ENCODE measurements at regions not wholly inside any gene's neighbourhood (a gene's known extent, or its start where the extent isn't known, plus 50 kb on each side); places are given as distances from the start of the nearest gene placed in this dataset.

- Histone ChIP-seq H3F3A (ENCODE audit: control insufficient read depth, insufficient read depth) (no peaks in the 10 kb centered on the region), H4K20me1 (ENCODE audit: control insufficient read depth, insufficient read depth, low read depth, low read length) (no peaks in the 10 kb centered on the region), H3K36me3 (ENCODE audit: control insufficient read depth, low read length) (no peaks in the 10 kb centered on the region), H3K9me2 (replicated peaks; ENCODE audit: control insufficient read depth, low read length) (no peaks in the 10 kb centered on the region), H3K27me3 (ENCODE audit: control insufficient read depth, low read length) (peaks cover 32% of the 10 kb centered on the region), H3K9me3 (ENCODE audit: control insufficient read depth, insufficient read depth, low read length) (no peaks in the 10 kb centered on the region), H3K79me2 (ENCODE audit: control insufficient read depth, low read length) (no peaks in the 10 kb centered on the region), H3K4me1 (ENCODE audit: control insufficient read depth, low read length) (no peaks in the 10 kb centered on the region), H3K27ac (ENCODE audit: low read depth, low read length) (no peak overlapping the region), H3K4me2 (ENCODE audit: low read length) (no peak overlapping the region), H3K4me3 (ENCODE audit: low read length) (no peak overlapping the region)
- TF ChIP-seq EZH2phosphoT487 (IDR thresholded peaks at IDR 0.05; ENCODE audit: borderline replicate concordance, low read length) = no peak
- TF ChIP-seq, protein P1, sequence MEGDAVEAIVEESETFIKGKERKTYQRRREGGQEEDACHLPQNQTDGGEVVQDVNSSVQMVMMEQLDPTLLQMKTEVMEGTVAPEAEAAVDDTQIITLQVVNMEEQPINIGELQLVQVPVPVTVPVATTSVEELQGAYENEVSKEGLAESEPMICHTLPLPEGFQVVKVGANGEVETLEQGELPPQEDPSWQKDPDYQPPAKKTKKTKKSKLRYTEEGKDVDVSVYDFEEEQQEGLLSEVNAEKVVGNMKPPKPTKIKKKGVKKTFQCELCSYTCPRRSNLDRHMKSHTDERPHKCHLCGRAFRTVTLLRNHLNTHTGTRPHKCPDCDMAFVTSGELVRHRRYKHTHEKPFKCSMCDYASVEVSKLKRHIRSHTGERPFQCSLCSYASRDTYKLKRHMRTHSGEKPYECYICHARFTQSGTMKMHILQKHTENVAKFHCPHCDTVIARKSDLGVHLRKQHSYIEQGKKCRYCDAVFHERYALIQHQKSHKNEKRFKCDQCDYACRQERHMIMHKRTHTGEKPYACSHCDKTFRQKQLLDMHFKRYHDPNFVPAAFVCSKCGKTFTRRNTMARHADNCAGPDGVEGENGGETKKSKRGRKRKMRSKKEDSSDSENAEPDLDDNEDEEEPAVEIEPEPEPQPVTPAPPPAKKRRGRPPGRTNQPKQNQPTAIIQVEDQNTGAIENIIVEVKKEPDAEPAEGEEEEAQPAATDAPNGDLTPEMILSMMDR (IDR thresholded peaks at IDR 0.05; ENCODE audit: low read depth, low read length, poor library complexity, severe bottlenecking) = no peak
These were observed 180.3 kb downstream of the C9orf50 start for GRCh38 chr9:129440435-129441186.

DNA sequence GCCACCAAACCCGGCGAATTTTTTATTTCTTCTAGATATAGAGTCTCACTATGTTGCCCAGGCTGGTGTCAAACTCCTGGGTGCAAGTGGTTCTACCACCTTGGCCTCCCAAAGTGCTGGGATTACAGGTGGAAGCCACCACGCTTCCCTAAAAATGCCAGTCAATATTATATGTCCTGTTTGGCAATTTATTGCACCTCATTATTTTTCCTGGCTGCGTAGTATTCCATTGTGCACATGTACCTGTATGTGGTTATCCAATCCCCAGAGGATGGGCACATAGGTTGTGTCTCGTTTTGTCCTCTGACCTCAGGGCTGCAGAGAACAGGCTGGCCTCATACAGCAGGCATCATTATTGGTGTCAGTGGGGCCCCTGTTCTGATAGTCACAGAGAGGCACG lies 181.7 kb downstream of the C9orf50 start:
- no peak for TF ChIP-seq EZH2phosphoT487 (IDR thresholded peaks at IDR 0.05; ENCODE audit: borderline replicate concordance, low read length)
- TF ChIP-seq, protein P1 (IDR thresholded peaks at IDR 0.05; ENCODE audit: low read depth, low read length, poor library complexity, severe bottlenecking) = no peak

DNA sequence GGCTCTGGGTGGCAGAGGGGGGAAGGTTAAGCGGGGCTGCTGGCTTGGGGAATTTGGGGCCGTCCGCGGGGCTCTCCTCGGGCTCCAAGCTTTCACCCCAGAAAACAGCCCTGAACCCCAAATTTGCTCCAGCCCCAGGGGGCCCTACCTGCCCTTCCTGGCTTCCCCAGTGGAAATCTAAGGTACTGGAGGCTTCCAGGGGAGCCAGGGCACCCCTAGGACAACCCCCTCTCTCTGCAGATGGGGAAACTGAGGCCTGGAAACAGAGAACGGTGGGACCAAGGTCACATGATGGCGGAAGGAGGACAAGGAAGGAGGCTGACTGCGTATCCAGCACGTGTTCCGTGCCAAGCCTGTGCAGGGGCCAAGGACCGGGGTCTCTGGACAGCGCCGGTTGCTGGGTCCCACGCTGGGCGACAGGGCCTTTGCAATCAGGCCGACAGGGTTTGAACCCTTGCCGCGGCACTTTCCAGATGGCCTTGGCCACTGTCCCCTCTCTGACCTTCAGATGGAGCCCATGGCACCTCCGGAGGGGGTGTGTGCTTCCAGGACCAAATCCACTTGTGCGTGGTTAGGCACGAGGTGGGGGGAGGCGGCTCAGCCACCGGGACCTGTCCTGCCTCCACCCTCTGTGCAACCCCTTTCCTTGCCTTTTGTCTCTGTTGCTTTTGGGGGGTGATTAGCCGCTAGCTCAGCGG lies 183.1 kb downstream of the C9orf50 start:
- H3K4me1 ChIP-seq (ENCODE audit: control insufficient read depth, low read length) = no peaks in the 10 kb centered on the region
- no peak for TF ChIP-seq EZH2phosphoT487 (IDR thresholded peaks at IDR 0.05; ENCODE audit: borderline replicate concordance, low read length)
- TF ChIP-seq, protein P1 (IDR thresholded peaks at IDR 0.05; ENCODE audit: low read depth, low read length, poor library complexity, severe bottlenecking) = no peak
- H3K4me3 ChIP-seq (ENCODE audit: low read length) = no peak overlapping the region
- H3K4me2 ChIP-seq (ENCODE audit: low read length) = no peak overlapping the region
- H3K9me2 ChIP-seq (replicated peaks; ENCODE audit: control insufficient read depth, low read length) = no peaks in the 10 kb centered on the region
- no peaks in the 10 kb centered on the region for H3K79me2 ChIP-seq (ENCODE audit: control insufficient read depth, low read length)
- no peaks in the 10 kb centered on the region for H3F3A ChIP-seq (ENCODE audit: control insufficient read depth, insufficient read depth)
- no peaks in the 10 kb centered on the region for H3K9me3 ChIP-seq (ENCODE audit: control insufficient read depth, insufficient read depth, low read length)
- H3K27ac ChIP-seq (ENCODE audit: low read depth, low read length) = no peak overlapping the region
- peaks cover 32% of the 10 kb centered on the region for H3K27me3 ChIP-seq (ENCODE audit: control insufficient read depth, low read length)
- H3K36me3 ChIP-seq (ENCODE audit: control insufficient read depth, low read length) = no peaks in the 10 kb centered on the region
- H4K20me1 ChIP-seq (ENCODE audit: control insufficient read depth, insufficient read depth, low read depth, low read length) = no peaks in the 10 kb centered on the region

More for the DNA sequence above, 181.7 kb downstream of the C9orf50 start:
- Histone ChIP-seq H3K4me1 (ENCODE audit: control insufficient read depth, low read length) (no peaks in the 10 kb centered on the region), H3K27ac (ENCODE audit: low read depth, low read length) (no peak overlapping the region), H3K79me2 (ENCODE audit: control insufficient read depth, low read length) (no peaks in the 10 kb centered on the region), H3K9me2 (replicated peaks; ENCODE audit: control insufficient read depth, low read length) (no peaks in the 10 kb centered on the region), H3K9me3 (ENCODE audit: control insufficient read depth, insufficient read depth, low read length) (no peaks in the 10 kb centered on the region), H4K20me1 (ENCODE audit: control insufficient read depth, insufficient read depth, low read depth, low read length) (no peaks in the 10 kb centered on the region), H3F3A (ENCODE audit: control insufficient read depth, insufficient read depth) (no peaks in the 10 kb centered on the region), H3K36me3 (ENCODE audit: control insufficient read depth, low read length) (no peaks in the 10 kb centered on the region), H3K4me2 (ENCODE audit: low read length) (no peak overlapping the region), H3K4me3 (ENCODE audit: low read length) (no peak overlapping the region), H3K27me3 (ENCODE audit: control insufficient read depth, low read length) (peaks cover 32% of the 10 kb centered on the region)

All from DOHH2 (cell line).